Stromal cell of bone marrow (primary cell): ENCODE measurements at regions not wholly inside any gene's neighbourhood (a gene's known extent, or its start where the extent isn't known, plus 50 kb on each side); places are given as distances from the start of the nearest gene placed in this dataset.

Source experiments
- DNase-seq: peaks from one replicate; pipeline ENCODE4 v3.0.0-alpha.2; 2012; ENCODE audit warnings: low read depth

DNA sequence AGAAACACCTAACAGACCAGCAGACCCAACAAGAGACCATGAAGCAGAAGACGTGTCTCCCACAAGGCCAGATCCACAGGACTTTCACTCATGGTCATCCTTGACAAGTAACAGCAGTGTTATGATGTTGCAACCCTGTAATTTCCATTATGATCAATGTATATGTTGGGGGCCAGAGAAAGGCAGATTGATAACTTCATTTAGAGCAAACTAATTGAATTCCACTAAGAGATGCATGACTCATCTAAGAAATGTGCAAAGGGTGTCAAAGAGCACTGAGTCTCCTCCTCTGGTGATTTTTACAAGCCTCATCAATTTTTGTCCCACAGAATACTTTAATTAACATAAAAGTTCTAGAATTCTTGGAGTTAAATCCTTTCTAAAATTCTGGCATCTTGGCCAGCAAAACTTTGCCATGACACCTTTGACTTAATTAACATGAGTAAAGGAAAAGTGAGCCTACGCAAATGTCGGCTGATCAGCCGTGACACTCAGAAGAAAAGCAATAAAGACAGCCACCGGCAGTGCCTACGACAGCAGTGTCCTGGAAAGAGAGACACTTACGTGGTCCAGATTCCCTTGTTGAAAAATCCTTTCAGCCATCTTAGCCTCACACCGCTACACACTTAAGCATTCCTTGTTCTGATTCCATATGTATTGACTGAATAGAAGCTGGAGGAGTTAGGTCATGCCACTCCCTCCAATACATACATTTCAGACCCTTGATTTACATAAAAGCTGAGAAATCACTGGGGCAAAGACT lies 370.2 kb upstream of the CCDC196 start:
- DNase-seq, result no peak

DNA sequence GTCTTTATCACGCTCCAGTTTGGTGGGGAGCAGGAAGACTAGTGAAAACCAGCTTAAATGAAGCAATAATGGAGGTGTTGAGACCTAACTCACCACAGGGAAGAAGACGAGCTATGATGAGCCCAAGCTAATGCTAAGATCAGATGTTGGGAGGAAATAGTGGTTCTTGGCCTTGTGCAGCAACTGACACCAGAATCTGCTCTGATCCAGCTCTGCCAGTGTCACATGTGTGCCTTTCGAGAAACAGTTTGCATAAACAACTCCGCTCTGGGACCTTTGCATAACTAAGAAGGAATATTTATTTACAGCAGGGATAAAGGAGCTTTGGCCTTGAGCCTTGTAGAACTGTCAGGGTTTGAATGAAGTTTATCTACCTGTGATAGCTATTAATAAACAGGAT lies 369.4 kb upstream of the CCDC196 start:
- DNase-seq, result no peak

DNA sequence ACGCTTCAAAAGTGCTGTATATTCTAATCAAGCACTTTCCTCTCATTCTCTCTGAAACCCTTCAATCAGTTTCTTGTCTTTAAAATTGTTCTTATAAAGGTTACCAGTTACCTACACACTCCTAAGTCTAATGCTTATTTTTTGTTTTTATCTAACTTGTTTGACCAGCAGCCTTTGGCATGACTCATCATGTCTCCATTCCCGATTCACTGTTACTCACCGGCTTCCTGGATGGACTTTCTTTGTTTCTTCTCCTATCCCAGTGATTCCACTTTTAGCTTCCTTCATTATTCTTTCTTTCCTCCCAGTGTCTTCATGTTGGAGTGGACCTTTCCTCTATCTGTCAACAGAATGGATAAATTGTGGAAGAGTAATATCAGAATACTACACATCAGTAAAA lies 368.6 kb upstream of the CCDC196 start:
- DNase-seq, result peak; percentile 53

DNA sequence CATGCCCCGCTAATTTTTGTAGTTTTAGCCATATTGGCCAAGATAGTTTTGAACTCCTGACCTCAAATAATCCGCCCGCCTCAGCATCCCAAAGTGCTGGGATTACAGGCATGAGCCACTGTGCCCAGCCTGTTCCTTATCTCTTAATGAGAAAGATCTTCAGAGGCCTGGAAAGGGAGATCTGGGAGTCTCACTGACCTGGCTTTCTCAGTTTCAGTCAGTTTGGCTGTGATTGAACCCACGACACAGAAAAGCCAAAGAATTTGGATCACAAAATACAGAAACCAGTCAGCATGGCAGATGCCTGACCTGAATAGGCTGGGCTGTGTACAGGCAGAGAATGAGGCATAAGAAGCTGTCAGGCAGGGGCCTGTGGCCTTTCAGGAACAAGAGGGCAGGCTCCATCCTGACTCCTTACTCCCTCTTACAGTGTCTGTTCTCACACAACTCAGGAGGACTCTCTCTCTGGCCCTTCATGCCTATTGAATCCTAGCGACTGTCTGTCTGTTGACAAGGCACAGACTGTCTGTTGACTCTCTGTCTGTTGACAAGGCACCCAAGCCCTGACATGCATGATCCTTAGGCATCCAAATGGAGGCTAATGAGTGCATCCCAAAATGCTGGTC lies 366.5 kb upstream of the CCDC196 start:
- DNase-seq, result no peak

DNA sequence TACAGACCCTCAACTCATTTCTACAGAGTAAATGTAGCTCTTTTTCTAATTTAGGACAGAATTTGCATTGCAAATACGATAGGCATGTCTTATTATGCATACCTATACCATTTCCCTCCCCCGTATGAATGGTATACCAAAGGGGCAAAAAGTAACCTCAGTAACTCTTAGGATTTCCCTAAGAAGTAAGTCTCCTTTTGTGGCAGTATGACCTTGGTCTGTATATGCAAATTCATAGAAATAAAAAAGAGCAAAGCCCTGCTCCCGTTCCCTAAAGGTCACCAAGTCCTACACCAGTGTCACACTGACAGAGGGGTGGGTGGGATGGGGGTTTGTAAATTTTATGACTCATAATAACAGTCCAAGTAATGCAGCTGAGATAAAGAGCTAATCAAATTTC lies 365.8 kb upstream of the CCDC196 start:
- DNase-seq, result no peak

DNA sequence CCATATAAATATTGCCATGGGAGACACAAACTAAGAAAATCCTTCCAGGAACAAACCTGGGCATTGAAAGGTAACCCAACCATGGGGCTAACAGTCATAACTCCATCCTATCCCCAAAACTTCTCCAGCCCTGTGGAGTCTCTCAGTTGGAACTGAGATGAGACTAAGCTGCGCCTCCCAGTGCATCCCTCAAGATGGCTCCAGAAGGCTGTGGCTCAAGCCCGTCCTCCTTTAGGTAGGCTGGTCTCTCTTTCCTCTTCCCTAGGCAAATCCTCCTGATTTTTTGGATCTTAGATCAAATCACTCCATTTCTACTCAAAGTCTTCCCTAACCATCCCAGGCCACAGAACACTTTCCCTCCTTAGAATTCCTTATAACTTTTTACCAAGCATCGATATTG lies 364.3 kb upstream of the CCDC196 start:
- no peak for DNase-seq

DNA sequence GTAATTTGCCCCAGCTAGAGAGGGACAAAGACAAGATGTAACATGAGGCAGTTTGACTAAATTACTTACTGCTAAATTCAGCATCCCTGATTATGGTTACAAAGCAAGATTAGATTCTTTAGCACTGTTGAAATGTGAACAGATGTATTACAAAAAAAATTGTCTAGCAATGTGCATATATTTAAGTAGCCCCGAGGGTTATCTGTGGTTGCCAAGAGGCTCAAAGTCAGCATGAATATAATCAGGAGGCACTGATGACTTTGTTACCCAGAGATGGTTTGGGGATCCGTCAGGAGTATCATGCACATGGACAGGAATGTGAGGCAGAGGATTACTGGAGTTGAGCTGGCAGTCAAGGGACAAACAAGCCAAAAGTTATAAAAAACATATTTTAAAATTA lies 356.9 kb upstream of the CCDC196 start:
- no peak for DNase-seq

DNA sequence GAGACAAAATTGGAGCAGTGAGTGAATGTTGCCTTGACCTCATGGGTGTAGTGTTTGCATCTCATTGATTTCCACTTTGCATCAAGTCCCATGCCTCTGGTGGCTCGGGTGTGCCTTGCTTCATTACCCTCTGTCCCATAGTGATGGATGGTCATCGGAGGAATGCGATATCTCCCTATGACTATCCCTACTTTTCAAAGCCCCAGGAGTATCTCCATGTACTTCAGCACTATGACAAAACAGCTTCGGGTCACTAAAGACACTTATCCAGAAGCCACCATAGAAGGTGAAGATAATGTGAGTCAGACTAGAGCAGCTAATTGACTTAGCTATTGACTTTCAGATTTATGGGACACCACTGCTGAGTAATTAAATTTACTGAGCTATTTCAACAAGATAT lies 355.1 kb upstream of the CCDC196 start:
- DNase-seq, result no peak

DNA sequence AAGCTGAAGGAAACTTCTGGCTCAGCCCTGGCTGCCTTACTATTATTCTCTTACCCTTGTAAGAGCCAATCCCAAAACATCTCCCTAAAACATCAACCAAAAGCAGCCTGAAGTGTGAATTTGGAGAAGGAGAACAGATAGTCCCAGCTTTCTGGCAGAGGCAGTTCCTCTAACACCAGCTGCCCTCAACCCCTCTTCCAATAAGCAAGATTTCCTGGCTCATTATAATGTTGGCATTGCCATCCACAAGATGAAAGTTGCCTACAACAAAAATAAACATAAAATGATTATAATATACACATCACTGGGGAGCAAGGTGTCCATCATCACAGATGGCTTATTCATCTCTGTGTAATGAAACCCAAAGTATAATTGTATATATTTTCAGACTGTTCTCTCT lies 352.5 kb upstream of the CCDC196 start:
- DNase-seq, result no peak

DNA sequence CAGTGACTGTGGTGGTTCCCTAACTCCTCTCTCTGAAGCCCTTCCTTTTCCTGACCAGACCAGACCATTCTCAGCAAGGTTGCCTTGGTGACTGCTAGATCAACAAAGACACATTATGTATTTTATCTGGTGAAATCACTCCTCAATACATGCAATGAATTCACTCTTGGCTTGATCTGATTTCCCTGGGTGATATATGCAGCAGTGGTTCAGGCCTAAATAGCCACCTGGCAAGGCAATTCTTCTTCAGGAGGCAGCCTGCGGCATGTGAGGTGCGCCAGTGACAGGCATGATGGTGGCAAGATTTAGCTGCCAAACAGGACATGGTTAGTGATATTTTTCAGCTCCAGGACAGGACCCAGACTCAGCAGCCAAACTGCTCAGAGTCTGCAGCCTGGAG lies 350.3 kb upstream of the CCDC196 start:
- DNase-seq, result no peak

DNA sequence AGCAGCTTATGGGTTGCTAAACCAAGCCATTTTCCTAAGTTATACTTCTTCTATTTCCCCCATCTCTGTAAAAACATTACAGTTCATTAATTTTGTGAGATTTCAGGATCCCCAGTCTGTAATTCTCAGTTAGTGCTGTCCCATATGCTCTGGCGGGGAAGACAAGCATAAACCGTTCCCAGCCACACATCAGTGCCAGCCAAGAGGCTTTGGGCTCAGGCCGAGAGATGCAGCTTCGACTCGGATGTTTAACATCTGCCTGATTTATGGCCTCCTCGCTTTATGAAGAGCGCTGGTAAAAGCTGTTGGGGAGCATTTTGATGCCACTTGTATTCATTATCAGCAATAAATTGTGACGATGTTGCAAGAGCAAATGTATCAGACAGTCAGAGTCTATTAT lies 349.1 kb upstream of the CCDC196 start:
- DNase-seq, result no peak

DNA sequence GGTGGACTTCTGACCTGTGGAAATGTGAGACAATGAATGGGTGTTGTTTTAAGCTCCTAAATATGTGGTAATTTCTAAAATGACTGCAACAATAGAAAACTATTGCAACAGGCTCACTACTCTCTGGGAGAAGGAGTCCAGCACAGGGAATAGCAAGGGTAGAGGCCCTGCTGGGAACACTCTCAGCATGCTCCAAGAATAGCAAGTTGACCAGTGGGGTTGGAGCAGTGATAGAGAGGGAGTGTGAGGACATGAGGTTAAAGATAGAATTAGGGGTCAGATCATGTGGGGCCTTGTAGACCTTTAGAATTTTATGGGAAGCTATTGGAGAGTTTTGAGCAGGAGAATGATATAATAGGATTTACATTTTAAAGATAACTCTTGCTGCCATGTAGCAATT lies 346.7 kb upstream of the CCDC196 start:
- no peak for DNase-seq

DNA sequence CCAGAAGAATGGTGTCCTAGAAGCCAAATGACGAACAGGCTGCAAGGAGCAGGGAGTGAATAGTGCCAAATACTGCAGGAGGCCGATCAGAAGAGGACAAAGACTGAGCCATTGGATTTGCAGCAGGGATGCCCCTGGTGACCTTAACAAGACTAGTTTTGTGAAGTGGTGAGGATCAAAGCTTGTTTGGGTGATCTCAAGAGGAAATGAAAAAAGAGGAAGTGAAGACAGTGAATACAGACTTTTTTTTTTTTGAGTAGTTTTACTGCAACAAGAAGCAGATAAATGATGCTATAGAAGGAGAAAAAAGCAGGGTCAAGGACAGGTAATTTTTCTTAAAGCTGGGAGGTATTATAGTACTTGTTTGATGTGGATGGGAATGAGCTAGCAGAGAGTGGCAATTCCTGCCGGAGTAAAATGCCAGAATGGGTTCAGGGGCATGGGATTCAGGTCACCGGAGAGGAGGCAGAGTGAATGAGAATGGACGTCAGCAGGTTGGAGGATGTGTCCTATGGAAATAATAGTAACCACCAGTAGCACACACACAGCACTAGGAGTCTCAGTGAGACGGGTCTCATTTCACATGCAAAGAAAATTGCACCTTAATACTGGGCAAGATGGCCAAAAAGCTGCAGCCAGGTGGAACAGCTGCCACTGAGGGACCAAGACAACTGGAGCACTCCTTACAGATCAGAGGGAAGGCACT lies 345.8 kb upstream of the CCDC196 start:
- no peak for DNase-seq

DNA sequence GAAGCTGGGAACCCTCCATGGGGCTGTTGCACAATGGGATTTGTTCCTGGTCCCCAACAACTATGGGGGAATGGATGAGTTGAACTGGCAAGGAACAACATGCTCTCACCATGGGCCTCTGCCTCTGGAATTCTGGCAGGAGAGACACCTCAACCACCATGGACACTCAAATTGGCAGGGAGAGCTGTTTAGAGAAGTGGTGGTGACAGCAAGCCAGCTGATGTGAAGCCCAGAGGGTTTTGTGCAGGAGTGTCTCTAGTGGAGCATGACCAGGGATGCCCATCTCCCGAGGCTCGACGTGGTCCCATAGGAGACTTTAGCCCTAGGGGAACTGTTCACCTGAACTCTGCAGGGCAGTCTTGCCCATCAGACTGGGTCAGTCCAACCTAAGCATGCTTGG lies 345.2 kb upstream of the CCDC196 start:
- DNase-seq, result no peak

DNA sequence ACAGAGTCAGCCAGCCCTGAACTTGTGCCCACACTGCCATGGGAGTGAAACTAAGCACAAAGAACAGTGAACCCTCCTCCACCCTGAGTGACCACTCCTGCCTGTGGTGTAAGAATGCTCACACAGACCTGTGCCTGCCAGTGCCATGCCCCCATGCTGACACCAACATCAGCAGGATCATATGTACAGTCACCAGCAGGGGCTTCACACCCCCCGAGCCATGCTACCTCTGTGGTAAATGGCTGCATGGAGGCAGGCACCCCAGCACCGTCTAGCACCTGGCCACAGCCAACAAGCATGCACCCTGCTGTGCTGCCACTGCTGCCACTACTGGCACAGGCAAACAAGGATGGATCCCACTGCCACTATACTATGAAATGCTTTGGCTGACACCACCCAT lies 344.4 kb upstream of the CCDC196 start:
- no peak for DNase-seq

DNA sequence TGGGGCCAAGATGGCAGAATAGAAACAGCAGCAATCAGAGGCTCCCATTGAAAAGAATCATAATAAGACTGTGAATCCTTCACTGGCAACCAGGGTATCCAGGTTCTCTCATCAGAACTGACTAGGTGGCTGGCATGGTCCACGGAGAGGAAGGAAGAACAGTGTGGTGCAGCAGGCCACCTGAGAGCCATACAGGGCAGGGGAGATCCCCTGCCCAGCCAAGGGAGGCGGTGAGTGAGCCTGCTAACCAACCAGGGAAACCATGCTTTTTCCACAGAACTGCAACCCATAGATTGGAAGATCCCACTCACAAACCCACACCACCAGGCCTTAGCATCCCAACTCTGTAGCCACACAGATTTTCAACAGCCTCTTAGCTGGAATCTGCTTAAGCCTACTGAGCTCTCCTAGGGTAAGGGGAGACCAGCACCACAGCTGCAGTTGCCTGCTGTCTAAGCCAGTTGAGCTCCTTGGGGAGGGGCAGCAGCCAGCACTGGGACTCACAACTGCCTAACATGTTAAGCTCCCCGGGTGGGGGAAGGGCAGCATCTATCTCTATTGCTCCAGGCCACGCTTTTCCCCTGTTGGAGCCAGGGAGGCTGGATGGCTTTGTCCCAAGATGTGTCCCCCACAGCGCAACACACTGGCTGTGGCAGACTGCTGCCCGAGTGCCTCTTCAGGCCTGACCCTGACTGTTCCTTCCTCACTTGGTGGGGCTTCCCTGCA lies 342.6 kb upstream of the CCDC196 start:
- no peak for DNase-seq

DNA sequence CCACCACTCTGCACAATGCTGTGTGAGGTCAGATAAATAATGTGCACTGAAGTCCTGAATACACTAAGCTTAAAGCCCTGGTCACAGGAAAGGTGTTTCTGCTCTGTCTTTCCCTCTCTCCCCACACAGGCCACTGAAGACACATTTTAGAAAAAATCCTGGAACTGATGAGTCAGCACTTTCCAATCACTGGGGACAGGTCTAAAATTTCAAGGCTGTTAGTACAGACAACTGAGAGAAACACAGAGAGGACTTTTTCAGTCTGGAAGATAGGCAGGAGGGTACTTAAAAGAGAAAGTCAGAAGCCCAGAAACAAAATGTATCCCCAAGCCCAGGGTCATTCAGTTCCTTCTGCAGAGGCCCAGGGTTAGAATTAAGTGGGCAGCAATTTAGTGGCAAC lies 333.9 kb upstream of the CCDC196 start:
- no peak for DNase-seq

DNA sequence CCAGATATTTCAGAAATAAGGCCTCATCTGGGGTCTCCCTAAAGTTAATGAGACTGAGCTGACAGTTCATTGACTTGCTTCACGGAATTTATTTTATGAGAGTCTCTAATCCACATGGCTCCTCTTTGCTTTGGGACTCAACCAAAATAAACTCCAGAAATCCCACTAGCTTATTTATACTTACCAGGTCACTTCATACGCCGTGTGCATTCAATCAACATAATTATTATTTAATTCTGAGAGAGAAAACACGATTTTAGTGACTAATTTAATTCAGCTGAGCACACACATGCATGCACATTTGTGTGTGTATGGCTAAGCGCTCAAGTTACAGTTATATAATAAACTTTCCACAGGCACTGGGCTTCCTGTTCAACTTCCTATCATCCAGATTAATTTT lies 333.4 kb upstream of the CCDC196 start:
- DNase-seq, result no peak

DNA sequence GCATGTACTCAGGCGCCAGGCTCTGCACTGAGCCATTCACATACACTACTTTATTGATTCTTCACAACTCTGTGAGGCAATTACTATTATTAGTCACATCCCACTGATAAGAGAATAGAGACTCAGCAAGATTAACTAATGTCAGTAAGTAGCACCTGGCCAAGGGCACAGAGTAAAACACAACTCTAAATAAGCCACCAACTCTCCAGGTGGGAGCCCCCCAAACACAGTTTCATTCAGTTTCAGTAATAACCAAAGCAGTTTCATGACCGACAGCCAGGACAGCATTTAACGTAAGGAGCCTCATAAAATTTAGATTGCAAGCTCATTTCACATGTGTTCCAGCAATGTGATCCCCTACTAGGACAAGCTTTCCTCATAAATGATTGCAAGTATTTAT lies 323.1 kb upstream of the CCDC196 start:
- no peak for DNase-seq

DNA sequence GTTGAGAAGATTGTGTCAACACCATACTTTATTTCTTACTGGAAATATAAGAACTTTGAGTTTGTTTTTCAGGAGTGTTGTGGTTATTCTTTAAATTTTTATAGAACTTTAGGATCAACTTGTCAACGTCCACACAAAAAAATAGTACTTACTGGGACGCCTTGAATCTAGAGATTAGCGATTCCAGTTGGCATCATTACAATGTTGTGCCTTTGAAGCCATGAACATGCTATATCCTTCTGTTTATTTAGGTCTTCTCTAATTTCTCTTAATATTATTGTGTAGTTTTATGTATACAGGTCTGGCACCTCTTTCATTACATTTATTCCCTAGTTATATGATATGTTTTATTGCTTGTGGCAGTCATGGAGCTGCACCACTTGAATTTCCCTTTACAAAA lies 320.8 kb upstream of the CCDC196 start:
- DNase-seq, result no peak

DNA sequence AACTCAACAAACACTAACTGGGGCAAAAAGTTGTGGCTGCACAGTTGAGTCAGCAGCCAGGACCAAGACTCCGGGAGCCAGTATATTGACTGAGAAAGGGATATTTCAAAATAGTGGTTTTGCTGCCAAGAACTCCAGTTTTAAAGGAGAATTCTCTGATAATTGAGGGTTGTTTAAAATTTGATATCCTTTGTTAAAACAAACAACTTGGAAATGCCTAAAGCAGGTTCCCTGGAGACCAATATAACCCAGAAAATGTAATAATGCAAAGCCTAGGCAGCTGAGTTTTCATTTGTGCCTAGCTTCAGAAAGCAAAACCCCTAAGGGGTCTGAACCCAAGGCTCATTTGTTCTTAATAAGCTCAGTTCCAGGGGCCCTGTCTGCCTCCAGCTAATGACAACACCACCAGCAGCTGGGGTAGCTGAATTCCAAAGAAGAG lies 311.7 kb upstream of the CCDC196 start:
- DNase-seq, result peak; percentile 52

DNA sequence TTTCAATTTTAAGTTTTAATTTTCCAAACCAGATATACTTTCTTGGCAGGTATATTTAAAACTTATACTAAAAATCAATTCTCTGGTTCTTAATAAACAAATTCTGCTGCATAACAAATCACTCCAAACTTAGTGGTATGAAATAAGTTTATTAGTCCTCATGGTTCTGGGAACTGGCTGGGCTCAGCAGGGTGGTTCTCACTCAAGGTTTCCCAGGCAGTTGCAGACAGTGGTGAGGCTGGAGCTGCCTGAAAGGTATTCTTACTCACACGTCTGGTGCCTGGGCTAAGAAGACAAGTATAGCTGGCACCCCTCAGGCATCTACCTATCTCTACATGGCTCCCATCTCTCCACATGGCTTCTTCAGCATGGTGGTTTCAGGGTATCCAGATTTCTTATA lies 308.2 kb upstream of the CCDC196 start:
- no peak for DNase-seq

DNA sequence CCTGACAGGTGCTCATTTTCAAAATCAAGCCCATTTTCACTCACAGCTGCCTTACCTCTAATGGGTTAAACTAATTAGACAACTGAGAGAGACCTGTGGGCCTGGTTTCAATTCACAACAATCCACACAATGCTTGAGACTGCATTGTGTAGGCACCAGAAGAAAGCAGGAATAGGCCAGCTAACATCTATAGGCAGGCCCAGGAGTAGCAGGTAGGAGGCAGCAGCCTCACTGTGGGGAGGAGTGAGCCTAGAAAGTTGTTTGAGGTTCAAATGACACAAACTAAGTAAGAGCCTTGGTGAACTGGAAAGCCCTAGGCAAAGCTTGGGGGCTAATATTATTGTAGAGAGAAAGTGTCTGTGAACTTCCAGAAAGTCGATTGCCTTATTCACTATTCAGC lies 289.5 kb upstream of the CCDC196 start:
- DNase-seq, result no peak
